ENCODE measurements at regions not wholly inside any gene's neighbourhood (a gene's known extent, or its start where the extent isn't known, plus 50 kb on each side); places are given as distances from the start of the nearest gene placed in this dataset.

- H3K27ac ChIP-seq: no peak overlapping the region
- no peak for DNase-seq
- H3K4me3 ChIP-seq: no peak overlapping the region
- no peaks in the 10 kb centered on the region for H3K4me1 ChIP-seq
- ATAC-seq: no peak
- H3K27me3 ChIP-seq: no peaks in the 10 kb centered on the region
- H3K9me3 ChIP-seq: peaks cover 0 to 6% of the 10 kb centered on the region in 2 donors
- intact Hi-C loops (cut with DNase I): no loop called here
- no peak for TF ChIP-seq CTCF (IDR thresholded peaks at IDR 0.05)
- H3K36me3 ChIP-seq: no peaks in the 10 kb centered on the region
Measured at GRCh38 chr13:107912745-107913144, 302.6 kb downstream of the LIG4 start.

GRCh38 chr13:107907065-107907805, 308.1 kb downstream of the LIG4 start:
- Histone ChIP-seq H3K27me3 (no peaks in the 10 kb centered on the region), H3K27ac (no peak overlapping the region), H3K36me3 (no peaks in the 10 kb centered on the region), H3K9me3 (no peaks in the 10 kb centered on the region), H3K4me3 (no peak overlapping the region), H3K4me1 (no peaks in the 10 kb centered on the region)
- TF ChIP-seq CTCF (IDR thresholded peaks at IDR 0.05): no peak
- no peak for DNase-seq
- intact Hi-C loops (cut with DNase I): no loop called here
- no peak for ATAC-seq

- Histone ChIP-seq H3K4me1 (no peaks in the 10 kb centered on the region), H3K27ac (no peak overlapping the region), H3K27me3 (no peaks in the 10 kb centered on the region), H3K9me3 (no peaks in the 10 kb centered on the region), H3K4me3 (no peak overlapping the region), H3K36me3 (no peaks in the 10 kb centered on the region)
- no peak for ATAC-seq
- intact Hi-C loops (cut with DNase I): no loop called here
- no peak for DNase-seq
- TF ChIP-seq CTCF (IDR thresholded peaks at IDR 0.05): no peak
Measured at GRCh38 chr13:107906131-107906530, 309.2 kb downstream of the LIG4 start.

GRCh38 chr13:107901996-107902562, 313.3 kb downstream of the LIG4 start:
- Histone ChIP-seq H3K27ac (no peak overlapping the region), H3K9me3 (peaks cover 0 to 5% of the 10 kb centered on the region in 2 donors), H3K27me3 (no peaks in the 10 kb centered on the region), H3K4me1 (no peaks in the 10 kb centered on the region), H3K4me3 (no peak overlapping the region), H3K36me3 (no peaks in the 10 kb centered on the region)
- intact Hi-C loops (cut with DNase I): no loop called here
- ATAC-seq: no peak
- DNase-seq: no peak
- no peak for TF ChIP-seq CTCF (IDR thresholded peaks at IDR 0.05)

- ATAC-seq (no peak), DNase-seq (no peak)
- no peak overlapping the region for H3K4me3 ChIP-seq
- H3K4me1 ChIP-seq: no peaks in the 10 kb centered on the region
- H3K36me3 ChIP-seq: no peaks in the 10 kb centered on the region
- no peak overlapping the region for H3K27ac ChIP-seq
- TF ChIP-seq CTCF (IDR thresholded peaks at IDR 0.05): no peak
- peaks cover 0 to 9% of the 10 kb centered on the region in 2 donors for H3K9me3 ChIP-seq
- no peaks in the 10 kb centered on the region for H3K27me3 ChIP-seq
- intact Hi-C loops (cut with DNase I): no loop called here
Measured at GRCh38 chr13:107901230-107901629, 314.1 kb downstream of the LIG4 start.

All from left lung (tissue), 4 donors.